Hepatocyte (in vitro differentiated cells): ENCODE measurements at regions not wholly inside any gene's neighbourhood (a gene's known extent, or its start where the extent isn't known, plus 50 kb on each side); places are given as distances from the start of the nearest gene placed in this dataset.

Source experiments
- EZH2phosphoT487 ChIP-seq: fragments of 200-600 bp; sonication (generic); IDR thresholded peaks from one replicate; pipeline ENCODE4 v1.6.1; 2018; ENCODE audit warnings: antibody characterized with exemption, mild to moderate bottlenecking, low read depth, moderate library complexity; ENCODE audit not compliant: unreplicated experiment, severe bottlenecking
- TF ChIP-seq, protein P1 (sequence below): fragments of 200-600 bp; sonication (generic); IDR thresholded peaks from 2 replicates; pipeline ENCODE4 v1.5.1; 2016; ENCODE audit warnings: antibody characterized with exemption, mild to moderate bottlenecking; ENCODE audit not compliant: poor library complexity

DNA sequence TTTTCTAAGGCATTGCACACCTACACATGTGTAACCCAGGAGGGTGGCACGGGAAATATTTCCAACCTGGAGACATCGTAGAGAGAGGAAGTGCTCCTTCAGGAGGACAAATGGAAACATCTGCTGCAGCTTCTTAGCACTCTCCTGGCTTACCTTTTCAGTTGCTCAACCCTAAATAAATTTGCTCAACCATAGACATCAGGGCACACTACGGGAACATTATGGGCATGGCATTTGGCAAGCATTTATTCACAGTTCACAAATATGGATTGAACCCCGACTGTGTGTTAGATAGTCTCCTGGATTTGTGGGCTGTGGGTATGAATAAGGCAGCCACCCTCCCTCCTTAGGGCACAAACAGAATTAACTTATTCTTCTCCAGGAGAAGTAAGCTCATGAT, 118.7 kb downstream of the SOX4 start:
- TF ChIP-seq, protein P1, sequence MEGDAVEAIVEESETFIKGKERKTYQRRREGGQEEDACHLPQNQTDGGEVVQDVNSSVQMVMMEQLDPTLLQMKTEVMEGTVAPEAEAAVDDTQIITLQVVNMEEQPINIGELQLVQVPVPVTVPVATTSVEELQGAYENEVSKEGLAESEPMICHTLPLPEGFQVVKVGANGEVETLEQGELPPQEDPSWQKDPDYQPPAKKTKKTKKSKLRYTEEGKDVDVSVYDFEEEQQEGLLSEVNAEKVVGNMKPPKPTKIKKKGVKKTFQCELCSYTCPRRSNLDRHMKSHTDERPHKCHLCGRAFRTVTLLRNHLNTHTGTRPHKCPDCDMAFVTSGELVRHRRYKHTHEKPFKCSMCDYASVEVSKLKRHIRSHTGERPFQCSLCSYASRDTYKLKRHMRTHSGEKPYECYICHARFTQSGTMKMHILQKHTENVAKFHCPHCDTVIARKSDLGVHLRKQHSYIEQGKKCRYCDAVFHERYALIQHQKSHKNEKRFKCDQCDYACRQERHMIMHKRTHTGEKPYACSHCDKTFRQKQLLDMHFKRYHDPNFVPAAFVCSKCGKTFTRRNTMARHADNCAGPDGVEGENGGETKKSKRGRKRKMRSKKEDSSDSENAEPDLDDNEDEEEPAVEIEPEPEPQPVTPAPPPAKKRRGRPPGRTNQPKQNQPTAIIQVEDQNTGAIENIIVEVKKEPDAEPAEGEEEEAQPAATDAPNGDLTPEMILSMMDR: no peak
- no peak for TF ChIP-seq EZH2phosphoT487
